GM10266 (cell line): ENCODE measurements at regions not wholly inside any gene's neighbourhood (a gene's known extent, or its start where the extent isn't known, plus 50 kb on each side); places are given as distances from the start of the nearest gene placed in this dataset.

Experiments used
- DNase-seq: peaks from one replicate; pipeline ENCODE4 v3.0.0; 2012; ENCODE audit errors: extremely low spot score
- TF ChIP-seq, protein P1 (sequence below): IDR thresholded peaks from 2 replicates; pipeline ENCODE4 v1.5.1; 2012; ENCODE audit warnings: mild to moderate bottlenecking, low read depth; ENCODE audit not compliant: control insufficient read depth, insufficient read depth; ENCODE audit errors: missing control alignments

GRCh38 chr6:66553441-66553840 lies 846.4 kb upstream of the EYS start:
- TF ChIP-seq, protein P1, sequence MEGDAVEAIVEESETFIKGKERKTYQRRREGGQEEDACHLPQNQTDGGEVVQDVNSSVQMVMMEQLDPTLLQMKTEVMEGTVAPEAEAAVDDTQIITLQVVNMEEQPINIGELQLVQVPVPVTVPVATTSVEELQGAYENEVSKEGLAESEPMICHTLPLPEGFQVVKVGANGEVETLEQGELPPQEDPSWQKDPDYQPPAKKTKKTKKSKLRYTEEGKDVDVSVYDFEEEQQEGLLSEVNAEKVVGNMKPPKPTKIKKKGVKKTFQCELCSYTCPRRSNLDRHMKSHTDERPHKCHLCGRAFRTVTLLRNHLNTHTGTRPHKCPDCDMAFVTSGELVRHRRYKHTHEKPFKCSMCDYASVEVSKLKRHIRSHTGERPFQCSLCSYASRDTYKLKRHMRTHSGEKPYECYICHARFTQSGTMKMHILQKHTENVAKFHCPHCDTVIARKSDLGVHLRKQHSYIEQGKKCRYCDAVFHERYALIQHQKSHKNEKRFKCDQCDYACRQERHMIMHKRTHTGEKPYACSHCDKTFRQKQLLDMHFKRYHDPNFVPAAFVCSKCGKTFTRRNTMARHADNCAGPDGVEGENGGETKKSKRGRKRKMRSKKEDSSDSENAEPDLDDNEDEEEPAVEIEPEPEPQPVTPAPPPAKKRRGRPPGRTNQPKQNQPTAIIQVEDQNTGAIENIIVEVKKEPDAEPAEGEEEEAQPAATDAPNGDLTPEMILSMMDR: no peak
- DNase-seq: no peak

GRCh38 chr6:66538551-66539135 lies 831.6 kb upstream of the EYS start:
- TF ChIP-seq, protein P1: no peak
- no peak for DNase-seq

- TF ChIP-seq, protein P1: no peak
- no peak for DNase-seq
Measured at GRCh38 chr6:66533921-66534404, 826.9 kb upstream of the EYS start.

DNA sequence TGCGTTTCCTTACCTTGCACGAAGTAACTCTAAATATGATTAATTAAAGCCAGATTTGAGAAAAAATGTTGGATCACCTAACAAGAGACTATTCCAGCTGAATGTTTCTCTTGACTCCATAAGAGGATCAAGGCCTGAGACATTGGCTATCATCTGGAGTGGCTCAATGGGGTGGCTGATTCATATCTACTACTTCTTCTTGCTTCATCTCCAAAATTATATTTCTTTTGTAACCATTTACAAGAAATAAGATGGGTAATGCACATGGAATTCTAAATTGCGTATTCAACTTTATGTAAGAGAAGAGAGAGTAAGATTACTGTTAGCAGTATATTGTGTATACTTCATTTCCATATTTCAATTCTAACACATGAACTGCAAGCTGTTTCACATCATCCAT lies 819.0 kb upstream of the EYS start:
- TF ChIP-seq, protein P1: no peak
- no peak for DNase-seq

DNA sequence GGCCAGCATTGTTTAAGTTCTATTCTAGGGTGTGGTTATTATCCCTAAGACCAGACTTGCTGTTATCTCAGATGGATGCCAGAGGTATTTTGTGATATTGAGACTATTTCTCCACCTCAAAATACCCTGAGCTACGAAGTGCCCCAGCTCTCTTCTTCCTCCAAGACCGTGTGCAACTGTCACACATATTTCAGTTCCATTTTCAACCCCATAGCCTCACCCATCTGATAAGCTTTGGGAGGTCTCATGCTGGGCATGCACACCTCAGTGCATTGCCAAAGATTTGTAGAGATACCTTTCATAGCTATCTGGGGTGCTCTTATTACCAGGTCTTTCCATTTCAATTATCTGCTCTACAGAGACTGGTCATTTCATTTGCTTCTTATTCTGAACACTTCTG lies 815.8 kb upstream of the EYS start:
- no peak for DNase-seq
- TF ChIP-seq, protein P1: no peak

DNA sequence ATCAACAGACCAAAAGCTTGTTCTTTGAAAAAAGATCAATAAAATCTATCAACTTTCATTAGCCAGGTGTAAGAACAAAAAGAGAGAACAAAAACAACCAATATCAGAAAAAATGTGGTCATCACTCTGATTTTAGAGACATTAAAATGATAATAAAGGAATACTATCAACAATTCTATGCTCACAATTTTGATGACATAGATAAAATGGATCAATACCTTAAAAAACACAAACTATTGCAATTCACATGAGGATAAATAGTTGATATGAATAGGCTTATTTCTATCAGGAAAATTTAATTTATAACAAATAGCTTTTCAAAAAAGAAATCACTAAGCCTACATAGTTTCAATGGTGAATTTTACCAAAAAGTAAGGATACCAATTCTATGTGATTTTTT lies 809.4 kb upstream of the EYS start:
- TF ChIP-seq, protein P1: no peak
- no peak for DNase-seq

- TF ChIP-seq, protein P1: no peak
- DNase-seq: no peak
Measured at GRCh38 chr6:66508433-66508832, 801.4 kb upstream of the EYS start.
